Stimulated activated CD4-positive, alpha-beta T cell treated with anti-CD3 and anti-CD28 coated beads, Interleukin-1b, Interleukin-23, amount 100 ng/mL, for 24 hours (primary cell): ENCODE measurements at regions not wholly inside any gene's neighbourhood (a gene's known extent, or its start where the extent isn't known, plus 50 kb on each side); places are given as distances from the start of the nearest gene placed in this dataset.

ENCODE experiments used
- DNase-seq, 4 experiments: peaks; one replicate each; pipeline ENCODE4 v3.0.0-alpha.2; 2020; ENCODE audit warnings: low read depth in 4 of 4, low spot score in 1 of 4

- no peak for DNase-seq
These were observed 255.9 kb downstream of the GABRG2 start for GRCh38 chr5:162323466-162323865.

GRCh38 chr5:162324328-162324727 lies 256.8 kb downstream of the GABRG2 start:
- DNase-seq = no peak

DNA sequence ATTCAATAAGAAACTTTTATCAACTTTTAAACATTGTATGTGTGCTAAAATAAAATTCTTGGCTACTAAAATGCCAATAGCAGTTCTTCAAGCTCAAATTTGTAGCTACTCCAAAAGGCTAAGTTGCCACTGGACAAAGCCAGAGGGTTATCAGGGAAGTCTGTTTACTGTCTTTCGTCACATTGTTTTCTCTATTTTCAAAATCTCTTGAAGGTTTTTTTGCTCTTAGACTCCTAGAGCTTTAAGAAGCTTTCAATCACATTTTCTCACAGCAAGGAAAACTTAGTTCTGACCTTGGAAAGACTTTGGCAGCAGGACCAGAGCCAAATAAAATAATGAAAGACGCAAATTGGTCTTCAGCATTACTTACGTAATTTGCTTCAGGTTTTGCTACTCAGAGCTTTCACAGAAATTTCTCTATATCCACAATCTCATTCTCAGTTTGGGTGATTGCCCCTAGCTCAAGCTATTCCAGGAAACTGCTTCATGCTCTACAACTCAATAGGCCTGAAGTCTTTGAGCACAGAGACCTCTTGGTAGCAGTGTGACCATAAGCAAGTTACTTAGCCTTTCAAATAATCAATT lies 257.7 kb downstream of the GABRG2 start:
- DNase-seq = no peak

DNA sequence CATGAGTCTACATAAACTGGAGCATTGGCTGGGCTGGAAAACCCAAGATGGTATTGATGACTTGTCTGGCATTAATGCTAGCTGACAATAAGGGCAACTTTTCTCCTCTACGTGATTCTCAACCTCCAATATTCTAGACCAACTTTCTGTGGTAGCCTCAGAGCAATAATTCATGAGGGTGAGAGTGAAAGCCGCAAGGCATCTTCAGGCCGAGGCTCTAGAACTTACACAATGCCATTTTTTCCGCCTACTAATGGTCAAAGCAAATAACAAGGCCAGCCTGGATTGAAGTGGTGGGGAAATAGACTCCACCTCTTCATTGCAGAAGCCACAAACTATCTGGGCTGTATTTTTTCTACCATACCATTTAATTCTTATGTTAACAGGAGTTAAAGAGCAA lies 267.4 kb downstream of the GABRG2 start:
- no peak for DNase-seq

DNA sequence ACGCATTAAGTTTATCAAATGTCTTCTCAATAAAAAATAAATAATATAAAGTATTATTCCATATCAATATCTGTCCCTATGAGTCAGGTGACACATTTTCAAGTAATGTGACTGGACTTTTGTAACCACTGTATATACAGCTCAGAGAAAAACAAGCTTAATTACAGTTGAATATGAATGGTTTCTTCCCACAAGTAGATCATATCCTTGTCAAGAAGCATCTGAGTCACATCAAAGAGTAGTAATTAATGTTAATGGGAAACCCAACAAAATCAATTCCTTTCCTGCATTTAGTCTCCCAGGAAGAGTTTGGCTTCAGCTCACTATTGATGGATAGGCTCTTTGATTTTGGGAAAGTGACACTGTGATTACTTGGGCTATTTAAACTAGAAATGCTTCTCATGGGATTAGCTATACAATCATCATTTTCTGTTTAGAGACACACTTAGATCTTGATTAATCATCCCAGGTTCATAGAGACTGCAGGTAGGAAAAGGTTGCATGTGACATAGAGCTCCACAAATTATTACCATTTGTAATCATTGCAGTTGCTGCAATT lies 292.9 kb downstream of the GABRG2 start:
- DNase-seq = no peak

- no peak for DNase-seq
These were observed 304.7 kb downstream of the GABRG2 start for GRCh38 chr5:162372256-162372655.

DNA sequence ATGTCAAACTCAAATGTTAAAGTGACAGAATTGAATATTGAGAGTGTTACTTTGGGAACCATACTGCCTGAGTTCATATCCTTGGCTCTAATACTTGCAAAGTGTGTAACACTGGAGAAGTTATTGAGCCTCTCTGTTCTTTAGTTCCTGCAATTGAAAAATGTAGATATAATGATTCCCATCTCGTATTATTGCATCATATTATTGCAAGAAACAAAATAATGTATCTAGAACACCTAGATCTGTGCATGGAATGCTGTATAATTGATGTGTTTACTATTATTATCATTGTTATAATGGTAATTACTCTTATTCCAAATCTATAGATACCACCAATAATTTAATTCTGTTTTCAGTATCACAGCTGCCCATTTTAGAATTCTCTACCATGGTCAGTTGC lies 310.3 kb downstream of the GABRG2 start:
- DNase-seq = no peak

DNA sequence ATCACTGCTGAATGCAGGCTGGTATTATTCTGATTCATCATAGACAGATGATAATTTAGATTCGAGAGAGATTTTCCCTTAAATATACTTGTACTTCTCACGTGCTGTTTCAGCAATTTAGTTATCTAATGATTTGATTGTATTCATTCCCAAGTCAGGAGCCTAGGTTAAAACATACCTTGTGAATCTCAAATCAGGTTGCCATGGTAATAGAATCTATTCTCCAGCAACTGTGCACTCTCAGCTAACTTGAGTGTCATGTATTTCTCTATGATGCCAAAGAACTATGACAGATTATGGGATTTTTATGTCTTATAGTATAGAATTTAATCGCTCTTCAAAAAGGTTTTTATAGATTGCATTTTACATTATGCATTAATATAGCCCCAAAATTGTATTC lies 315.3 kb downstream of the GABRG2 start:
- DNase-seq = no peak

- no peak for DNase-seq
These were observed 316.7 kb downstream of the GABRG2 start for GRCh38 chr5:162384225-162384624.

GRCh38 chr5:162391833-162392232 lies 324.3 kb downstream of the GABRG2 start:
- DNase-seq = no peak

GRCh38 chr5:162392336-162392735 lies 324.8 kb downstream of the GABRG2 start:
- DNase-seq = no peak

- no peak for DNase-seq
These were observed 326.0 kb downstream of the GABRG2 start for GRCh38 chr5:162393534-162393933.

GRCh38 chr5:162407614-162408013 lies 340.0 kb downstream of the GABRG2 start:
- DNase-seq = no peak

- no peak for DNase-seq
These were observed 342.8 kb downstream of the GABRG2 start for GRCh38 chr5:162410365-162410764.

DNA sequence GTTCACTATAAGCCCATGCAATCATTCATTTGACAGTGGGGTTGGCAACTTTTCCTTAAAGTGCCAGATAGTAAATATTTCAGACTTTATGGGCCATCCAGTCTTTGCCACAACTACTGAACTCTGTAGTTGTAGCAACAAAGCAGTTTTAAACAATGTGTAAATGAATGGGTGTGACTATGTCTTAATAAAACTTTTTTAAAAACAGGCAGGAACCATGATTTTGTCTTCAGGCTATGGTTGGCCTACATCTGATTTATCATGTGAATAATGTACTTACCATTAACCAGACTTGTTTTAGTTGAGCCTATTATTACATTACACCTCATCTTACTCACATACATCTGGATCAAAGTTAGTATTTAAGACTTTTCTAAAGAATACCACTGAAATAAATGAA lies 361.6 kb downstream of the GABRG2 start:
- DNase-seq = no peak

- DNase-seq = no peak
These were observed 366.7 kb downstream of the GABRG2 start for GRCh38 chr5:162434281-162434680.

DNA sequence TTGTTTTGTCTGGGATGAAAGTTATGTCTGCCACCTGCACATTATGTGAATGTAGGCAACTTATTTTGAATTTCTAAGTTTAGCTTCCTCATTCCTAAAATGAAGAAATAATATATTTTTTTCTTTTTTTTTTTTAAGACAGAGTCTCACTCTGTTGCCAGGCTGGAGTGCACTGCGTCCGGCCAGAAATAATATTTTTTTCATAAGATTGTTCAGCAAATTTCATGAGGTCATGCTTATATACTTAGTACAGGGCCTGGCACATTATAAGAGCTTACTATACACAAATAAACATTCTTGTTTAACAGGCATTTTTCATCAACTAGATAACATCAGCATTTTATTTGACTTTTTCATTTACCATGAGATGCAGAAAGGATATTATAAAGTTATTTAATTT lies 368.5 kb downstream of the GABRG2 start:
- no peak for DNase-seq

GRCh38 chr5:162444129-162444762 lies 376.7 kb downstream of the GABRG2 start:
- DNase-seq = no peak

- no peak for DNase-seq
These were observed 388.5 kb downstream of the GABRG2 start for GRCh38 chr5:162456086-162456485.

GRCh38 chr5:162466011-162466410 lies 398.4 kb downstream of the GABRG2 start:
- no peak for DNase-seq

DNA sequence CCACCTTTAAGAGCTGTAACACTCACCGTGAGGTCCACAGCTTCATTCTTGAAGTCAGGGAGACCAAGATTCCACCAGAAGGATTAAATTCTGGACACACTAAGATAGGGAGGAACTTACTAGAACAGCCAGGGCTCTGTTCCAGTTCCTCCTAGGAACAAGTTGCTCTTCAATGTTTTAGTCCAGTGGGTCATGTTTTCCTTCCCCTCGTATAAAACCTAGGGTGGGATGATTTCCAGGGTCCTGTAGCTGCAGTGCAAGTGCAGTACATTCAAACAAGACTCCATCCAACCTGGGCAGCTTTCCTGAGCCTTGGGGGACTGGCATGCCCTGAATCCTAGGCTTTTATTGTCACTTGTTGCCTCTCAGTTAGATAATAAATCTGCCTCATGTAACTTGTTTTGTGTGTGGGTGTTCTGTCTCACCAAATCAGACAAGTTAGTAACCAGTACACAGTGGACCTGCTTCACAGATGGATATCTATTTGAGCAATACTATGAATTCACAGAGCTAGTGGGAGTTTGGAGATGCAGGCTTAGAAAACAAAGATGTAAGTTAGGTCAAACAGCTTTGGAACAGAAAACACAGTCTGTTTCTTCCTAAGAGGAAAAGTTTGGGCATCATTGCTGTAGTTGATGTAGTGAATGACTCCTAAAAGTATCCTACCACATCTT lies 405.6 kb downstream of the GABRG2 start:
- no peak for DNase-seq

GRCh38 chr5:162474239-162474638 lies 406.7 kb downstream of the GABRG2 start:
- DNase-seq = no peak
